SU-DHL-6 (cell line): ENCODE measurements at regions not wholly inside any gene's neighbourhood (a gene's known extent, or its start where the extent isn't known, plus 50 kb on each side); places are given as distances from the start of the nearest gene placed in this dataset.
"Not testable (repeated sequence)": the region's sequence is repeated elsewhere in the genome, so short reads cannot be mapped to it uniquely, and the experiment has no call there.

Source experiments
- H2AFZ ChIP-seq: fragments of 200-600 bp; sonication (generic); 2 replicates; pipeline ENCODE4 v1.6.1; 2014; ENCODE audit warnings: low read depth, mild to moderate bottlenecking, moderate library complexity, mixed read lengths, antibody characterized with exemption, low read length; ENCODE audit not compliant: severe bottlenecking
- H3F3A ChIP-seq: fragments of 200-600 bp; shearing (Covaris generic); 2 replicates; pipeline ENCODE4 v1.6.0; 2016; ENCODE audit warnings: antibody characterized with exemption, mild to moderate bottlenecking; ENCODE audit not compliant: insufficient read depth
- H3K27ac ChIP-seq: fragments of 200-600 bp; sonication (generic); 2 replicates; pipeline ENCODE4 v1.5.1; 2016; ENCODE audit warnings: low read depth, mild to moderate bottlenecking, low read length, moderate library complexity, mixed read lengths
- H3K27me3 ChIP-seq: fragments of 200-600 bp; sonication (generic), shearing (Covaris generic); 2 replicates; pipeline ENCODE4 v1.6.0; 2014; ENCODE audit warnings: mild to moderate bottlenecking, low read length
- H3K36me3 ChIP-seq: fragments of 200-600 bp; sonication (generic); 2 replicates; pipeline ENCODE4 v1.6.1; 2014; ENCODE audit warnings: mild to moderate bottlenecking, low read length, mixed read lengths
- H3K4me2 ChIP-seq: fragments of 300-600, 200-600 bp; shearing (Covaris generic), sonication (generic); 2 replicates; pipeline ENCODE4 v1.6.0; 2014; ENCODE audit warnings: low read length, low read depth, mild to moderate bottlenecking; ENCODE audit not compliant: poor library complexity, severe bottlenecking
- H3K4me3 ChIP-seq: fragments of 200-600 bp; sonication (generic); 2 replicates; pipeline ENCODE4 v1.5.1; 2014; ENCODE audit warnings: antibody characterized with exemption, low read length, mild to moderate bottlenecking, mixed read lengths; ENCODE audit not compliant: insufficient read depth, poor library complexity, severe bottlenecking
- H3K79me2 ChIP-seq: fragments of 200-600 bp; sonication (generic); 2 replicates; pipeline ENCODE4 v1.6.1; 2014; ENCODE audit warnings: mild to moderate bottlenecking, low read length, moderate library complexity; ENCODE audit not compliant: insufficient read depth
- H3K9ac ChIP-seq: fragments of 200-600 bp; sonication (generic); 2 replicates; pipeline ENCODE4 v1.7.0; 2014; ENCODE audit warnings: mild to moderate bottlenecking, low read length
- H3K9me2 ChIP-seq: fragments of 200-600 bp; sonication (generic); replicated peaks from 2 replicates; pipeline ENCODE4 v1.6.1; 2014; ENCODE audit warnings: low read length; ENCODE audit not compliant: insufficient read depth
- H3K9me3 ChIP-seq: fragments of 200-600 bp; sonication (generic); 2 replicates; pipeline ENCODE4 v1.6.1; 2014; ENCODE audit warnings: low read length, mixed read lengths; ENCODE audit not compliant: insufficient read depth
- H4K20me1 ChIP-seq: fragments of 200-600 bp; sonication (generic); 2 replicates; pipeline ENCODE4 v1.6.1; 2014; ENCODE audit warnings: low read depth, mild to moderate bottlenecking, antibody characterized with exemption, low read length, moderate library complexity, mixed read lengths

DNA sequence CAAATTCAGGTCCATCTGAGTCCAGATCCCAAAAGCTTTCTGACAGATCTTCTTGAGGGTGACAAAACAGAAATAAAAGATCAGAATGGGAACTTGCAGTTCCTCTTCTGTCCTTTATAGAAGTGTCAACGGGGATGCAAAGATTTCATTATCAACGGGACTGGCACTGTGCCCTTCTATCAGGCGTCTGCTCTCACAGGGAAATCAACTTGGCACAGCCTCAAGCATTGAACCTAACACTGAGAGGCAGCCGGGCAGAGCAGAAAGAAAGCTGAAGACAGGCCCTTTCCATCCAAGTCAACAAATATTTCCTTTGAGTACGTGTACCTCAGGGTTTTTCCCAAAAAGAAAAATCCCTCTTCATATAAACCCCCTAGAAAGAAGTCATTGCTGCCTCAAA, 194.5 kb downstream of the NPIPA8 start:
- H3K79me2 ChIP-seq = not testable (repeated sequence)

DNA sequence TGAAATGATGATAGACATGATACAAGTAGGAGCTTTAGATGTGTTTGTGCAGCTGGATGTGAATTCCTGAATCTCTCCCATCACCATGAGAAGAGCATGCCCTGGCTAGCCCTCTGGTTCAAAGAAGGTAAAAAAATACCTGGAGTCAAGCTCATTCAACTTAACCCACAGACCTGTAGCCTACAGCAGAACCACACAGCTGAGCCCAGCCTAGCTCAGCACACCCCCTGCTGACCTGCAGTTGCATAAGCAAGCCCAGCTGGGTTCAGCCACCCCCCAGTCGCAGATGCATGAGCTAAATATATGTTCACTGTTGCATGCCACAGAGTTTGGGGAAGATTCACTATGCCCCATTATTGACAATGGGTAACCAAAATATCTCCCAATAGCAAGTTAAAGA, 200.2 kb downstream of the NPIPA8 start:
- H3K9me2 ChIP-seq, H3K9ac ChIP-seq, H3K4me3 ChIP-seq, H3K9me3 ChIP-seq, H3K27me3 ChIP-seq, H3K27ac ChIP-seq, H3K36me3 ChIP-seq, H2AFZ ChIP-seq, H4K20me1 ChIP-seq, H3K79me2 ChIP-seq, H3K4me2 ChIP-seq, H3F3A ChIP-seq: not testable (repeated sequence)

More for the DNA sequence above, 194.5 kb downstream of the NPIPA8 start:
- H4K20me1 ChIP-seq, H3K27ac ChIP-seq, H3K27me3 ChIP-seq, H2AFZ ChIP-seq, H3K9ac ChIP-seq, H3K9me2 ChIP-seq, H3F3A ChIP-seq, H3K4me2 ChIP-seq, H3K36me3 ChIP-seq, H3K9me3 ChIP-seq, H3K4me3 ChIP-seq: not testable (repeated sequence)

DNA sequence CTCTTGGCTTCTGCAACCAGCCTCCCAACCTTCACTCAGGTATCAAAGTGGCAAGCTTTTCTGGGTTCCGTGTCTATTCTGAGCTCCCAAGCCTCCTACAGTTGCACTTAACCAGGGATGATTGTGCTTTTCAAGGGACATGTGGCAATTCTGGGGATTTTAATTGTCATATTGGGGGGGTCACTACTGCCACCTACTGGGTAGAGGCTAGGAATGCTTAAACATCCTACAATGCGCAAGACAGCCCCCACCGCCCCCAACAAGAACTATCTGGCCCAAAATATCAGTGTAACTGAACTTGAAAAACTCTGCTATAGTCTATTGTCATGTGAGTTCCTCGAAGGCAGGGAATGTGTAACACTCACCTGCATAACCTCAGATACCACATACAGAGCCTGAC, 201.5 kb downstream of the NPIPA8 start:
- H2AFZ ChIP-seq, H3F3A ChIP-seq, H4K20me1 ChIP-seq, H3K9ac ChIP-seq, H3K4me3 ChIP-seq, H3K36me3 ChIP-seq, H3K4me2 ChIP-seq, H3K27me3 ChIP-seq, H3K27ac ChIP-seq, H3K79me2 ChIP-seq, H3K9me3 ChIP-seq, H3K9me2 ChIP-seq: not testable (repeated sequence)

DNA sequence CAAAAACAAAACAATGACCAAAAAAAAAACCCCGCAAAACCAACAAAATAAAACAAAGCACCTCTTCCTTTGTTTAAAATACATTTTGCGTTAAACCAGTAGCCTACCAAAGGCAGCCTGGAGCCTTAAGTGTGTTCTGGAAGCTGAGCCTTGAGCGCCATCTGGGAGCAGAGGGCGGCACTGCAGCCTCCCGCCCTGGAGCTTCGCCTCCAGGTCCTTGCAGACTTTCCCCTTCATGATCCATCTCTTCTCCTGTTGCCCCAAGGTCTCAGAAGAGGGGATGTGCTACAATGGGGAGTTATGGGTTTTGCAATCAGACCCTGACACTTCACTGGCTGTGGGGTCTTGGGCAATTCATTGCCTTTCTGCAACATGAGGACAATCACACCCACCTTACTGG, 204.9 kb downstream of the NPIPA8 start:
- H4K20me1 ChIP-seq, H3K79me2 ChIP-seq, H3K4me3 ChIP-seq, H2AFZ ChIP-seq, H3K9ac ChIP-seq, H3K4me2 ChIP-seq, H3K27ac ChIP-seq, H3K27me3 ChIP-seq, H3F3A ChIP-seq, H3K9me3 ChIP-seq, H3K36me3 ChIP-seq, H3K9me2 ChIP-seq: not testable (repeated sequence)

DNA sequence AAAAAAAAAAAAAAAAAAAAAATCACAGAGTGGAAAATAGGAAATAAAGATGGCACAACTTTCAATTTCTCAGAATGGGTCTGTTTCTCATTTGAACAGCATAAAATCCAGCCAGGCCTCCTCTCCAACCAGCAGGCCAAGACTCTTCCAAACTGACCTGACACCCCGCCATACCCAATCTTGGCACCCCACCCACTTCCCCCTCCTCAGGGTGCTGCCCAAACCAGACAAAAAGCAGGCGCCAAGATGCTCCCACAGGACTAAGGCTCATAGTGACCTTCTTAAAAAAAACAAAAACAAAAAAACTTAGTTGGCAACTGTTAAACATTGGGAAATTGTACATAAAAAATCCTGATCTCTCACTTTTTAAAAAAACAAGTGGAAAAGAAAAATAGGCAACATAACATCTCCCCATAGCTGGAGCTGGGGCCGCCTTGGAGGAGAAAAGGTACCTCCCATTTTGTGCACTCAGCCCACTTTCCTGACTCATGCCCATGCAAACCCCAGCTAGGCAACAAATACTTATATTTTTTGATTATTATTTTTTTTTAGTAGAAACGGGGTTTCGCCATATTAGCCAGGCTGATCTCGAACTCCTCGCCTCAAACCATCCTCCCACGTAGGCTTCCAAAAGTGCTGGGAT, 205.9 kb downstream of the NPIPA8 start:
- not testable (repeated sequence) for H3F3A ChIP-seq, H3K4me2 ChIP-seq, H3K79me2 ChIP-seq, H3K27ac ChIP-seq, H2AFZ ChIP-seq, H4K20me1 ChIP-seq, H3K9me2 ChIP-seq, H3K36me3 ChIP-seq, H3K9me3 ChIP-seq, H3K9ac ChIP-seq, H3K4me3 ChIP-seq, H3K27me3 ChIP-seq

DNA sequence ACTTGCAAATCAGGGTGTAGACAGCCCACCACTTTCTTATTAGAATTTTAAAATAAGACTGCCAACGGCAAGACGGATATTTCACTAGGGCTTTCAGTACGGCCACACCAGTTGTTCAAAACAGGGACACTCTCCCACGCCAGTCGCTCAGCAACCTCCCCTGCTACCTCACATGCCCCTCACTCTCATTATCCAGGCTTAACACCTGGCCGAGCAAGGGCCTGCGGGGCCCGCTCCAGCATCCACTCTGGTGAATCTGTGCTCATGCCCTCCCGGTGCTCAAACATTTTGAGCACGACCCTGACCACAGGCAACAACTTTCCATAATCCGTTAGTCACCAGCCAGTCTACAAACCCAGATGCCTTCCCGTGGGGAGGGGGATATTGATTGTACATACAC, 209.5 kb downstream of the NPIPA8 start:
- H3K36me3 ChIP-seq, H3K79me2 ChIP-seq, H3K4me3 ChIP-seq: not testable (repeated sequence)

DNA sequence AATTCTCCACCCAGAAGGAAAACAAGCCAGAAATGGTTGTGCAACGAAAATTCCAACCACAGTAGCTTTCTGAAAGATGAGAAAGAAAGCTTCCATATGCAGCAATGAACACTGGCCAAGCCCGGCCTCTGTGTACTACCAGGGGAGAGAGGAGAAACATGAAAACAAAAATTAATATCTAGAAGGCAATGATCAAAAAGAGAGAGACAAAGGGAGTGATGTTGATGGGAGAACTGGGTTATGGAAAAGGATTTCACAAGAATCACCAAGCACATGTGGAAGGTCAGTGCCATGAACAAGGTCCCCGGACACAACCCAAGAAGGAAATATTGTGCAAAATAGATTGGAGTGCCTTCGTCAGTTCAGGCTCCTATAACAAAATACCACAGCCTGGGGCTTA, 217.4 kb downstream of the NPIPA8 start:
- not testable (repeated sequence) for H3K79me2 ChIP-seq, H3K9me2 ChIP-seq, H3K27me3 ChIP-seq, H3K27ac ChIP-seq, H4K20me1 ChIP-seq, H3K4me2 ChIP-seq, H3K9ac ChIP-seq, H3K9me3 ChIP-seq, H3F3A ChIP-seq, H3K4me3 ChIP-seq, H2AFZ ChIP-seq, H3K36me3 ChIP-seq

More for the DNA sequence above, 209.5 kb downstream of the NPIPA8 start:
- H3K4me2 ChIP-seq, H4K20me1 ChIP-seq, H3K9me2 ChIP-seq, H3F3A ChIP-seq, H3K27me3 ChIP-seq, H3K9me3 ChIP-seq, H2AFZ ChIP-seq, H3K9ac ChIP-seq, H3K27ac ChIP-seq: not testable (repeated sequence)

DNA sequence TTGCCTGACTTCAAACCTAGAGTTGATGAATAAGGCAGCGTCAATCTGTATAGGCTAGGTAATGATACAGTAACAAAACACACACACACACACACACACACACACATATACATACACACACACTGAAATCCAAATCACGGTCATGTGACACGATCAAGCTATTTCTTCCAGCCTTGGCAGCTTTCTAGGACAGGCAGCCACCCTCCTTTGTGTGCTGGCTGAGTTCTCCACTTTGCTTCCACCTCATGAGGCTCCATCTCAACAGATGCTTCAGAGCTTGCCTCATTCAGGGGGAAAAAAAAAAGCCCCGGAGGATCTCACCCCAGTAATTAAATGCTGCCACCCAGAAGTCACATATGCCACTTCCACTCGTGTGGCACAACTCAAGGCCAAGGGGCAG, 217.9 kb downstream of the NPIPA8 start:
- H4K20me1 ChIP-seq, H3K9ac ChIP-seq, H3K4me2 ChIP-seq, H2AFZ ChIP-seq, H3K9me2 ChIP-seq, H3K4me3 ChIP-seq, H3K27ac ChIP-seq, H3F3A ChIP-seq, H3K79me2 ChIP-seq, H3K9me3 ChIP-seq, H3K36me3 ChIP-seq, H3K27me3 ChIP-seq: not testable (repeated sequence)
